Keratinocyte (primary cell): ENCODE measurements at regions not wholly inside any gene's neighbourhood (a gene's known extent, or its start where the extent isn't known, plus 50 kb on each side); places are given as distances from the start of the nearest gene placed in this dataset.

Experiments
- DNase-seq: peaks from one replicate; pipeline ENCODE4 v3.0.0-alpha.2; 2011; ENCODE audit warnings: low read depth, missing footprints, low spot score
- FAIRE-seq: peaks from 2 replicates; lab custom pipeline; 2011; peaks lifted over from hg19 to GRCh38; lab: Jason Lieb, UNC
- H2AFZ ChIP-seq: 2 replicates; pipeline ENCODE4 v1.6.0; 2012; ENCODE audit warnings: low read length, control low read depth, inconsistent platforms; ENCODE audit not compliant: control insufficient read depth
- H3K27ac ChIP-seq: 2 replicates; pipeline ENCODE4 v1.5.1; 2011; ENCODE audit warnings: low read length; ENCODE audit not compliant: control insufficient read depth, insufficient read depth
- H3K27me3 ChIP-seq: 3 replicates; pipeline ENCODE4 v1.6.0; 2011; ENCODE audit warnings: low read length; ENCODE audit not compliant: control insufficient read depth, insufficient read depth; ENCODE audit errors: extremely low read depth
- H3K36me3 ChIP-seq, 2 experiments: 2 replicates in 1 of 2; 3 replicates in 1 of 2; pipeline ENCODE4 v1.5.1; 2011; ENCODE audit warnings: low read length in 2 of 2, mild to moderate bottlenecking in 1 of 2; ENCODE audit not compliant: control insufficient read depth in 2 of 2, insufficient read depth in 2 of 2; ENCODE audit errors: extremely low read depth in 1 of 2
- H3K4me1 ChIP-seq: 3 replicates; pipeline ENCODE4 v1.5.1; 2011; ENCODE audit warnings: low read length; ENCODE audit not compliant: control insufficient read depth, insufficient read depth; ENCODE audit errors: extremely low read depth
- H3K4me2 ChIP-seq: 3 replicates; pipeline ENCODE4 v1.6.0; 2011; ENCODE audit warnings: low read depth, low read length; ENCODE audit not compliant: control insufficient read depth, insufficient read depth; ENCODE audit errors: extremely low read depth
- H3K4me3 ChIP-seq, 3 experiments: fragments of 200-600 bp in 1 of 3; sonication (generic) in 1 of 3; 2 replicates in 2 of 3; 3 replicates in 1 of 3; pipeline ENCODE4 v1.5.1; 2011 to 2016; ENCODE audit warnings: low read length in 3 of 3, mild to moderate bottlenecking in 3 of 3, control low read depth in 2 of 3, inconsistent platforms in 1 of 3, low read depth in 1 of 3, mixed read lengths in 1 of 3, mixed run types in 1 of 3, moderate library complexity in 1 of 3; ENCODE audit not compliant: control insufficient read depth in 2 of 3, insufficient read depth in 2 of 3; ENCODE audit errors: extremely low read depth in 1 of 3
- H3K79me2 ChIP-seq: 2 replicates; pipeline ENCODE4 v1.6.0; 2012; ENCODE audit warnings: low read length; ENCODE audit not compliant: control insufficient read depth, insufficient read depth
- H3K9ac ChIP-seq: 3 replicates; pipeline ENCODE4 v1.6.0; 2011; ENCODE audit warnings: low read length; ENCODE audit not compliant: control insufficient read depth, insufficient read depth; ENCODE audit errors: extremely low read depth
- H3K9me1 ChIP-seq: 3 replicates; pipeline ENCODE4 v1.6.0; 2011; ENCODE audit warnings: low read length; ENCODE audit not compliant: control insufficient read depth, insufficient read depth; ENCODE audit errors: extremely low read depth
- H3K9me3 ChIP-seq: 2 replicates; pipeline ENCODE4 v1.5.1; 2012; ENCODE audit warnings: low read depth, low read length; ENCODE audit not compliant: control insufficient read depth
- H4K20me1 ChIP-seq: 3 replicates; pipeline ENCODE4 v1.6.0; 2011; ENCODE audit warnings: low read length; ENCODE audit not compliant: control insufficient read depth, insufficient read depth; ENCODE audit errors: extremely low read depth
- CTCF ChIP-seq, 3 experiments: IDR thresholded peaks in 1 of 3; conservative IDR thresholded peaks in 1 of 3; optimal IDR thresholded peaks in 1 of 3; 2 replicates in 2 of 3; 3 replicates in 1 of 3; pipeline versions ENCODE3 to v1.5.1; 2011; ENCODE audit warnings: low read length in 3 of 3, mild to moderate bottlenecking in 3 of 3, moderate library complexity in 2 of 3, control low read depth in 1 of 3, inconsistent platforms in 1 of 3; ENCODE audit not compliant: insufficient read depth in 2 of 3; ENCODE audit errors: extremely low read depth in 1 of 3
- EZH2 ChIP-seq: IDR thresholded peaks from one replicate; pipeline ENCODE4 v1.6.1; 2012; ENCODE audit warnings: inconsistent platforms, mild to moderate bottlenecking, low read length, moderate library complexity
- dilution Hi-C: fragments of 300-500 bp; cut with MboI; formaldehyde crosslinking; loops from one replicate; pipeline ENCODE4 v1.7.0; 2020; ENCODE audit warnings: low sequenced_read_pairs; ENCODE audit not compliant: extremely low pct_ligation_motif_present

- TF ChIP-seq EZH2, result no peak
- no peak for TF ChIP-seq CTCF (optimal IDR thresholded peaks at IDR 0.05 in 1 of 3, IDR thresholded peaks at IDR 0.05 in 1 of 3, conservative IDR thresholded peaks at IDR 0.05 in 1 of 3; ENCODE audit: extremely low read depth in 1 of 3, insufficient read depth in 2 of 3, low read length in 3 of 3)
- no peaks in the 10 kb centered on the region for H4K20me1 ChIP-seq
- H2AFZ ChIP-seq, result no peak overlapping the region
- H3K9ac ChIP-seq, result no peak overlapping the region
- FAIRE-seq, result no peak
- peaks cover 6% of the 10 kb centered on the region for H3K27me3 ChIP-seq
- no peak for DNase-seq
- no peak overlapping the region for H3K4me2 ChIP-seq
- no peak overlapping the region for H3K27ac ChIP-seq
- no peaks in the 10 kb centered on the region for H3K36me3 ChIP-seq
- dilution Hi-C loops, result no loop called here
- no peaks in the 10 kb centered on the region for H3K9me3 ChIP-seq
- H3K4me1 ChIP-seq, result no peaks in the 10 kb centered on the region
- H3K4me3 ChIP-seq, result no peak overlapping the region
- H3K79me2 ChIP-seq, result no peaks in the 10 kb centered on the region
- no peaks in the 10 kb centered on the region for H3K9me1 ChIP-seq
Measured at GRCh38 chr2:65870826-65871225, 438.4 kb upstream of the SPRED2 start.

GRCh38 chr2:65869296-65869695 lies 436.9 kb upstream of the SPRED2 start:
- Histone ChIP-seq H3K9me3 (no peaks in the 10 kb centered on the region), H3K4me2 (no peak overlapping the region), H2AFZ (no peak overlapping the region), H3K4me3 (no peak overlapping the region), H3K9me1 (no peaks in the 10 kb centered on the region), H3K4me1 (no peaks in the 10 kb centered on the region), H3K27me3 (peaks cover 6% of the 10 kb centered on the region), H4K20me1 (no peaks in the 10 kb centered on the region), H3K27ac (no peak overlapping the region), H3K79me2 (no peaks in the 10 kb centered on the region), H3K9ac (no peak overlapping the region), H3K36me3 (no peaks in the 10 kb centered on the region)
- dilution Hi-C loops, result no loop called here
- FAIRE-seq, result no peak
- TF ChIP-seq EZH2, result no peak
- no peak for TF ChIP-seq CTCF (optimal IDR thresholded peaks at IDR 0.05 in 1 of 3, IDR thresholded peaks at IDR 0.05 in 1 of 3, conservative IDR thresholded peaks at IDR 0.05 in 1 of 3; ENCODE audit: extremely low read depth in 1 of 3, insufficient read depth in 2 of 3, low read length in 3 of 3)
- no peak for DNase-seq
